ENCODE measurements at regions not wholly inside any gene's neighbourhood (a gene's known extent, or its start where the extent isn't known, plus 50 kb on each side); places are given as distances from the start of the nearest gene placed in this dataset.

- H3K27ac Mint-ChIP-seq, result no peak overlapping the region
- 0 out of 2 replicates have a peak, but pooled peaks cover 7% of the 10 kb centered on the region for H3K9me3 Mint-ChIP-seq
- ChIA-PET CTCF (interaction anchor here (1.2 to 1.3 kb wide), 2 partner anchors 27 to 129 kb away, joined by 4 to 5 read pairs; no protein-coding TSS in a partner anchor), POLR2A (no interaction called here)
- no peak for DNase-seq (ENCODE audit: low spot score)
- no peaks in the 10 kb centered on the region for H3K36me3 Mint-ChIP-seq
- ATAC-seq, result no peak
- H3K4me1 Mint-ChIP-seq, result no peaks in the 10 kb centered on the region
- H3K4me3 Mint-ChIP-seq, result no peak overlapping the region
- H3K27me3 Mint-ChIP-seq (ENCODE audit: low read depth), result no peaks in the 10 kb centered on the region
- TF ChIP-seq ZNF121 (CRISPR knock-in tag; IDR thresholded peaks at IDR 0.05) (no peak), MYBL2 (CRISPR knock-in tag; IDR thresholded peaks at IDR 0.05) (no peak)
- TF ChIP-seq, protein P1, sequence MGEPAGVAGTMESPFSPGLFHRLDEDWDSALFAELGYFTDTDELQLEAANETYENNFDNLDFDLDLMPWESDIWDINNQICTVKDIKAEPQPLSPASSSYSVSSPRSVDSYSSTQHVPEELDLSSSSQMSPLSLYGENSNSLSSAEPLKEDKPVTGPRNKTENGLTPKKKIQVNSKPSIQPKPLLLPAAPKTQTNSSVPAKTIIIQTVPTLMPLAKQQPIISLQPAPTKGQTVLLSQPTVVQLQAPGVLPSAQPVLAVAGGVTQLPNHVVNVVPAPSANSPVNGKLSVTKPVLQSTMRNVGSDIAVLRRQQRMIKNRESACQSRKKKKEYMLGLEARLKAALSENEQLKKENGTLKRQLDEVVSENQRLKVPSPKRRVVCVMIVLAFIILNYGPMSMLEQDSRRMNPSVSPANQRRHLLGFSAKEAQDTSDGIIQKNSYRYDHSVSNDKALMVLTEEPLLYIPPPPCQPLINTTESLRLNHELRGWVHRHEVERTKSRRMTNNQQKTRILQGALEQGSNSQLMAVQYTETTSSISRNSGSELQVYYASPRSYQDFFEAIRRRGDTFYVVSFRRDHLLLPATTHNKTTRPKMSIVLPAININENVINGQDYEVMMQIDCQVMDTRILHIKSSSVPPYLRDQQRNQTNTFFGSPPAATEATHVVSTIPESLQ (CRISPR knock-in tag; IDR thresholded peaks at IDR 0.05), result no peak
These were observed 104.8 kb downstream of the ELOVL4 start for GRCh38 chr6:79842376-79843040.

GRCh38 chr6:79841577-79842375, 105.6 kb downstream of the ELOVL4 start:
- Mint-ChIP-seq H3K4me1 (no peaks in the 10 kb centered on the region), H3K9me3 (0 out of 2 replicates have a peak, but pooled peaks cover 7% of the 10 kb centered on the region), H3K27me3 (ENCODE audit: low read depth) (no peaks in the 10 kb centered on the region), H3K4me3 (no peak overlapping the region), H3K36me3 (no peaks in the 10 kb centered on the region), H3K27ac (no peak overlapping the region)
- ChIA-PET CTCF (interaction anchor here (1.0 to 1.3 kb wide), 4 partner anchors 26 to 128 kb away, joined by 4 to 6 read pairs (median 4); no protein-coding TSS in a partner anchor), POLR2A (no interaction called here)
- TF ChIP-seq GTF2I (CRISPR knock-in tag; conservative IDR thresholded peaks at IDR 0.05) (no peak), SMAD3 (CRISPR knock-in tag; IDR thresholded peaks at IDR 0.05; ENCODE audit: borderline replicate concordance) (no peak), NR1H2 (CRISPR knock-in tag; IDR thresholded peaks at IDR 0.05) (no peak), ZNF671 (CRISPR knock-in tag; IDR thresholded peaks at IDR 0.05) (no peak), MXD4 (CRISPR knock-in tag; IDR thresholded peaks at IDR 0.05; ENCODE audit: borderline replicate concordance) (no peak), ZNF232 (CRISPR knock-in tag; IDR thresholded peaks at IDR 0.05) (no peak), ZNF138 (CRISPR knock-in tag; conservative IDR thresholded peaks at IDR 0.05) (no peak), RORB (CRISPR knock-in tag; IDR thresholded peaks at IDR 0.05) (no peak), ZNF423 (CRISPR knock-in tag; IDR thresholded peaks at IDR 0.05) (no peak), TEAD1 (CRISPR knock-in tag; IDR thresholded peaks at IDR 0.05) (no peak), TP53 (CRISPR knock-in tag; IDR thresholded peaks at IDR 0.05) (no peak)
- TF ChIP-seq, protein P2, sequence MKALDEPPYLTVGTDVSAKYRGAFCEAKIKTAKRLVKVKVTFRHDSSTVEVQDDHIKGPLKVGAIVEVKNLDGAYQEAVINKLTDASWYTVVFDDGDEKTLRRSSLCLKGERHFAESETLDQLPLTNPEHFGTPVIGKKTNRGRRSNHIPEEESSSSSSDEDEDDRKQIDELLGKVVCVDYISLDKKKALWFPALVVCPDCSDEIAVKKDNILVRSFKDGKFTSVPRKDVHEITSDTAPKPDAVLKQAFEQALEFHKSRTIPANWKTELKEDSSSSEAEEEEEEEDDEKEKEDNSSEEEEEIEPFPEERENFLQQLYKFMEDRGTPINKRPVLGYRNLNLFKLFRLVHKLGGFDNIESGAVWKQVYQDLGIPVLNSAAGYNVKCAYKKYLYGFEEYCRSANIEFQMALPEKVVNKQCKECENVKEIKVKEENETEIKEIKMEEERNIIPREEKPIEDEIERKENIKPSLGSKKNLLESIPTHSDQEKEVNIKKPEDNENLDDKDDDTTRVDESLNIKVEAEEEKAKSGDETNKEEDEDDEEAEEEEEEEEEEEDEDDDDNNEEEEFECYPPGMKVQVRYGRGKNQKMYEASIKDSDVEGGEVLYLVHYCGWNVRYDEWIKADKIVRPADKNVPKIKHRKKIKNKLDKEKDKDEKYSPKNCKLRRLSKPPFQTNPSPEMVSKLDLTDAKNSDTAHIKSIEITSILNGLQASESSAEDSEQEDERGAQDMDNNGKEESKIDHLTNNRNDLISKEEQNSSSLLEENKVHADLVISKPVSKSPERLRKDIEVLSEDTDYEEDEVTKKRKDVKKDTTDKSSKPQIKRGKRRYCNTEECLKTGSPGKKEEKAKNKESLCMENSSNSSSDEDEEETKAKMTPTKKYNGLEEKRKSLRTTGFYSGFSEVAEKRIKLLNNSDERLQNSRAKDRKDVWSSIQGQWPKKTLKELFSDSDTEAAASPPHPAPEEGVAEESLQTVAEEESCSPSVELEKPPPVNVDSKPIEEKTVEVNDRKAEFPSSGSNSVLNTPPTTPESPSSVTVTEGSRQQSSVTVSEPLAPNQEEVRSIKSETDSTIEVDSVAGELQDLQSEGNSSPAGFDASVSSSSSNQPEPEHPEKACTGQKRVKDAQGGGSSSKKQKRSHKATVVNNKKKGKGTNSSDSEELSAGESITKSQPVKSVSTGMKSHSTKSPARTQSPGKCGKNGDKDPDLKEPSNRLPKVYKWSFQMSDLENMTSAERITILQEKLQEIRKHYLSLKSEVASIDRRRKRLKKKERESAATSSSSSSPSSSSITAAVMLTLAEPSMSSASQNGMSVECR (CRISPR knock-in tag; IDR thresholded peaks at IDR 0.05; ENCODE audit: borderline replicate concordance), result no peak
- TF ChIP-seq, protein P3, sequence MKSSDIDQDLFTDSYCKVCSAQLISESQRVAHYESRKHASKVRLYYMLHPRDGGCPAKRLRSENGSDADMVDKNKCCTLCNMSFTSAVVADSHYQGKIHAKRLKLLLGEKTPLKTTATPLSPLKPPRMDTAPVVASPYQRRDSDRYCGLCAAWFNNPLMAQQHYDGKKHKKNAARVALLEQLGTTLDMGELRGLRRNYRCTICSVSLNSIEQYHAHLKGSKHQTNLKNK (CRISPR knock-in tag; IDR thresholded peaks at IDR 0.05), result no peak
- TF ChIP-seq, protein P4, sequence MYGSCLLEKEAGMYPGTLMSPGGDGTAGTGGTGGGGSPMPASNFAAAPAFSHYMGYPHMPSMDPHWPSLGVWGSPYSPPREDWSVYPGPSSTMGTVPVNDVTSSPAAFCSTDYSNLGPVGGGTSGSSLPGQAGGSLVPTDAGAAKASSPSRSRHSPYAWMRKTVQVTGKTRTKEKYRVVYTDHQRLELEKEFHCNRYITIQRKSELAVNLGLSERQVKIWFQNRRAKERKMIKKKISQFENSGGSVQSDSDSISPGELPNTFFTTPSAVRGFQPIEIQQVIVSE (CRISPR knock-in tag; IDR thresholded peaks at IDR 0.05; ENCODE audit: borderline replicate concordance), result no peak
- TF ChIP-seq, protein P5, sequence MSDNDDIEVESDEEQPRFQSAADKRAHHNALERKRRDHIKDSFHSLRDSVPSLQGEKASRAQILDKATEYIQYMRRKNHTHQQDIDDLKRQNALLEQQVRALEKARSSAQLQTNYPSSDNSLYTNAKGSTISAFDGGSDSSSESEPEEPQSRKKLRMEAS (CRISPR knock-in tag; IDR thresholded peaks at IDR 0.05), result no peak
- ATAC-seq, result 0 out of 2 replicates have a peak, but pooled peaks have one; percentile 34
- DNase-seq (ENCODE audit: low spot score), result no peak
